ENCODE measurements at regions not wholly inside any gene's neighbourhood (a gene's known extent, or its start where the extent isn't known, plus 50 kb on each side); places are given as distances from the start of the nearest gene placed in this dataset.

DNA sequence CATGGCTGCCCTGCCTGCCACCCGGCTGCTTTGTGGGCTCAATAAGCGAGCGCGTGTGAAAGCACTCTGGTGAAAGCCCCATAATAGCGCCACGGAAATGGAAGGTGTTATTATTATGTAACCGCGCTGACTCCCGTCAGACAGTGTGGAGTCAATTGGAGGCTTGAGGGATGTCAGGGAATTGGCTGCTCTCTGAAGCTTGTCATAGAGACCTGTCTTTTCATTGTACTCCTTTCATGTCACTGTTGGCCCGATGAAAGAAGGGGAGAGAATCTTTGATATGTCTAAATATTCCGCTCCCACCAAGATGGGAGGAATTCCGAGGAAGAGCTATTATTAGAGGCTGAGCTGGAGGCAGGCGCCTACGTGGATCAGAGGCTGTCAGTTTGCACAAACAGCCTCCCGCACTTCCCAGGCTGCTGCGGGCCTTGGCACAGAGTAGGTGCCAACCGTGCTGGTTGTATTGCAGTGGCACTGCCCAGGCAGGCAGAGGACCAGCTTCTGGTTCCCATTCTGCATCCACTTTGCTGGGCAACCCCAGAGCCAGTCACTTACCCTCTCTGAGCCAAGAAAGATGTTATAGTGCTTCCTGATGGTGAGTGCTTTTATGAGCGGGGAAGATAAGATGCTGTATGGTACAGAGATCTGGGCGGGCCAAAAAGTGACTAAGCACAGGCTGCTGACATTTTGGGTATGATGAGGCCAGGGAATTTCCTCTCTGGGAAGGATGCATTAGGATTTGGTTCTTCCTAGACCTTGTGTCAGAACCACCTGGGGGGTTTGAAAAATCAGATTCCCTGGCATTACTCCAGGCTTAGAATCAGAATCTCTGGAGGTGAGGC is 151.4 kb downstream of the RPS24 start:
- no peak for DNase-seq (ENCODE audit: low read depth, low spot score)
- Histone ChIP-seq H3K4me3 (ENCODE audit: low read length) (no peak overlapping the region; the same call in 1 of the 2 replicates), H3K27me3 (ENCODE audit: control insufficient read depth, insufficient read depth, low read length) (no peaks in the 10 kb centered on the region), H3K9me3 (ENCODE audit: control insufficient read depth, insufficient read depth, low read length) (no peaks in the 10 kb centered on the region), H3K36me3 (ENCODE audit: control insufficient read depth, insufficient read depth, low read length) (no peaks in the 10 kb centered on the region), H3K4me1 (ENCODE audit: control insufficient read depth, insufficient read depth, low read length) (no peaks in the 10 kb centered on the region), H3K27ac (ENCODE audit: low read length) (no peak overlapping the region)
- WGBS (ENCODE audit: insufficient coverage, insufficient read length): no CpG with 5 or more reads among the region's 19 CpGs

GRCh38 chr10:78185693-78186055 is 152.0 kb downstream of the RPS24 start:
- Histone ChIP-seq H3K27me3 (ENCODE audit: control insufficient read depth, insufficient read depth, low read length) (no peaks in the 10 kb centered on the region), H3K4me1 (ENCODE audit: control insufficient read depth, insufficient read depth, low read length) (no peaks in the 10 kb centered on the region), H3K4me3 (ENCODE audit: low read length) (no peak overlapping the region), H3K27ac (ENCODE audit: low read length) (no peak overlapping the region), H3K9me3 (ENCODE audit: control insufficient read depth, insufficient read depth, low read length) (no peaks in the 10 kb centered on the region), H3K36me3 (ENCODE audit: control insufficient read depth, insufficient read depth, low read length) (no peaks in the 10 kb centered on the region)
- no CpG with 5 or more reads among the region's 2 CpGs for WGBS (ENCODE audit: insufficient coverage, insufficient read length)
- DNase-seq (ENCODE audit: low read depth, low spot score): no peak

GRCh38 chr10:78186572-78186971 is 152.9 kb downstream of the RPS24 start:
- no peak overlapping the region for H3K4me3 ChIP-seq (ENCODE audit: low read length)
- DNase-seq (ENCODE audit: low read depth, low spot score): no peak
- no peaks in the 10 kb centered on the region for H3K9me3 ChIP-seq (ENCODE audit: control insufficient read depth, insufficient read depth, low read length)
- WGBS (ENCODE audit: insufficient coverage, insufficient read length): no CpG with 5 or more reads among the region's 3 CpGs
- no peaks in the 10 kb centered on the region for H3K27me3 ChIP-seq (ENCODE audit: control insufficient read depth, insufficient read depth, low read length)
- H3K4me1 ChIP-seq (ENCODE audit: control insufficient read depth, insufficient read depth, low read length): no peaks in the 10 kb centered on the region
- H3K36me3 ChIP-seq (ENCODE audit: control insufficient read depth, insufficient read depth, low read length): no peaks in the 10 kb centered on the region
- H3K27ac ChIP-seq (ENCODE audit: low read length): no peak overlapping the region

- H3K4me3 ChIP-seq (ENCODE audit: low read length): no peak overlapping the region
- no peak overlapping the region for H3K27ac ChIP-seq (ENCODE audit: low read length)
- H3K4me1 ChIP-seq (ENCODE audit: control insufficient read depth, insufficient read depth, low read length): no peaks in the 10 kb centered on the region
- WGBS (ENCODE audit: insufficient coverage, insufficient read length): no CpG with 5 or more reads among the region's 2 CpGs
- H3K9me3 ChIP-seq (ENCODE audit: control insufficient read depth, insufficient read depth, low read length): no peaks in the 10 kb centered on the region
- H3K27me3 ChIP-seq (ENCODE audit: control insufficient read depth, insufficient read depth, low read length): no peaks in the 10 kb centered on the region
- DNase-seq (ENCODE audit: low read depth, low spot score): no peak
- no peaks in the 10 kb centered on the region for H3K36me3 ChIP-seq (ENCODE audit: control insufficient read depth, insufficient read depth, low read length)
Measured at GRCh38 chr10:78187371-78187770, 153.7 kb downstream of the RPS24 start.

- Histone ChIP-seq H3K4me1 (ENCODE audit: control insufficient read depth, insufficient read depth, low read length) (no peaks in the 10 kb centered on the region), H3K4me3 (ENCODE audit: low read length) (no peak overlapping the region), H3K36me3 (ENCODE audit: control insufficient read depth, insufficient read depth, low read length) (no peaks in the 10 kb centered on the region), H3K9me3 (ENCODE audit: control insufficient read depth, insufficient read depth, low read length) (peaks cover 4% of the 10 kb centered on the region; the same call in 1 of the 2 replicates), H3K27me3 (ENCODE audit: control insufficient read depth, insufficient read depth, low read length) (no peaks in the 10 kb centered on the region), H3K27ac (ENCODE audit: low read length) (no peak overlapping the region)
- no CpG with 5 or more reads among the region's 4 CpGs for WGBS (ENCODE audit: insufficient coverage, insufficient read length)
- DNase-seq (ENCODE audit: low read depth, low spot score): no peak
Measured at GRCh38 chr10:78188446-78188845, 154.8 kb downstream of the RPS24 start.

DNA sequence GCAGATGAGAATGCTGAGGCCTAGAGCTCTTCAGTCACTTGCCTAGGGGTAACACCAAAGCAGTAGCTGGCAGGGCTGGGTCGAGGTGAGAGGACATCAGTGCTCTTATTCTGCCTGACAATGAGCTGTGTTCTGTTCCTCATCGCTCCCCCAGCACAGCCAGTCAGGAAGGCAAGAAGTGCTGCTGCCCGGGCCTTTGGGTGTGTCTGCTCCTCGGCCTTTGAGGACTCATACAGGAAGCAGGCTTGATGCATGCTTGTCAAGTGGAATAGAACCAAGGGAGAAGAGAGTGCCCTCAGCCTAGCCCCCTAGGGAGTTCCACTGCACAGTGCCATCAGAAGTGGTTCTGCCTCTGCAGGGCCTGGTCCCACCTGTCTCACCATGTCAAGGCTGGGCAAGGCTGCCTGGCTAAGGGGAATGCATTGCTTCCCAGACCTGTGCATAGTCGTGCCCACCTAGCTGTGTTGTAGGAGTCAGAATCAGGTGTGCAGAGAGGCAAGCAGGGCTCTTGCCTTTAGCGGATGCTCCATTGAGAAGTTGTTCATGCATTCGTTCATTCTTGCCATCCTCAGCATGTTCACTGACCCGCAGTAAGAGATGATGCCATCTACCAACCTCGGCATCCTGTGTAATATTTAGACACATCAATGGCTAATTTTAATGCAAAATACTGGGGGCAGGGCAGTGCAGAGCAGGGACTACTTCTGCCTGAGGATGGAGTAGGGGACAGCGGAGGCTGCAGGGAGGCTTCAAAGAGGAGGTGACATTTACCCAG is 156.6 kb downstream of the RPS24 start:
- H3K27ac ChIP-seq (ENCODE audit: low read length): no peak overlapping the region
- H3K4me1 ChIP-seq (ENCODE audit: control insufficient read depth, insufficient read depth, low read length): peaks cover 1% of the 10 kb centered on the region; the same call in 1 of the 2 replicates
- no peak overlapping the region for H3K4me3 ChIP-seq (ENCODE audit: low read length)
- DNase-seq (ENCODE audit: low read depth, low spot score): no peak
- no peaks in the 10 kb centered on the region for H3K27me3 ChIP-seq (ENCODE audit: control insufficient read depth, insufficient read depth, low read length)
- no peaks in the 10 kb centered on the region for H3K36me3 ChIP-seq (ENCODE audit: control insufficient read depth, insufficient read depth, low read length)
- peaks cover 4% of the 10 kb centered on the region; the same call in 1 of the 2 replicates for H3K9me3 ChIP-seq (ENCODE audit: control insufficient read depth, insufficient read depth, low read length)
- no CpG with 5 or more reads among the region's 10 CpGs for WGBS (ENCODE audit: insufficient coverage, insufficient read length)

DNA sequence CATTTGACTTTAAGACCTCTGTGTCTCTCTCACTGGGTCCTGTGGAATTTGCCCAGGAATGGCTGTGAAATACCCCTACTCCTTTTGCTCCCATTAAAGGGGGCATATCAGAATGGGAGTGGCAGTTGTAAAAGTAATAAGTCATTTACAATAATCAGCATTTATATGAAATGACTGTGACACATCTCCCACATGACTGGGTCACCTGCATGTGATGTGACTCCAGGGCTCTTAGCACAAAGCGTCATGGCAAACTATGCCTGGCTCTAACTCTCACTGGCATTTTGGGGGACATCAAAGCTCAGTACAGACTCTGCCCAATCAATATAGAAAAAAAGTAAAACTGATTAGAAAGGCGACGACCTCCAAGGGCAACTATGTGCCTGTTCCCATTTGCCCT is 157.6 kb downstream of the RPS24 start:
- Histone ChIP-seq H3K4me1 (ENCODE audit: control insufficient read depth, insufficient read depth, low read length) (peaks cover 1% of the 10 kb centered on the region; the same call in 1 of the 2 replicates), H3K4me3 (ENCODE audit: low read length) (no peak overlapping the region), H3K9me3 (ENCODE audit: control insufficient read depth, insufficient read depth, low read length) (peaks cover 4% of the 10 kb centered on the region; the same call in 1 of the 2 replicates), H3K27me3 (ENCODE audit: control insufficient read depth, insufficient read depth, low read length) (no peaks in the 10 kb centered on the region), H3K27ac (ENCODE audit: low read length) (no peak overlapping the region), H3K36me3 (ENCODE audit: control insufficient read depth, insufficient read depth, low read length) (no peaks in the 10 kb centered on the region)
- no peak for DNase-seq (ENCODE audit: low read depth, low spot score)
- no CpG with 5 or more reads among the region's 3 CpGs for WGBS (ENCODE audit: insufficient coverage, insufficient read length)

GRCh38 chr10:78193189-78193588 is 159.5 kb downstream of the RPS24 start:
- Histone ChIP-seq H3K4me1 (ENCODE audit: control insufficient read depth, insufficient read depth, low read length) (peaks cover 1% of the 10 kb centered on the region; the same call in 1 of the 2 replicates), H3K36me3 (ENCODE audit: control insufficient read depth, insufficient read depth, low read length) (no peaks in the 10 kb centered on the region), H3K4me3 (ENCODE audit: low read length) (no peak overlapping the region), H3K27me3 (ENCODE audit: control insufficient read depth, insufficient read depth, low read length) (no peaks in the 10 kb centered on the region), H3K9me3 (ENCODE audit: control insufficient read depth, insufficient read depth, low read length) (peaks cover 4% of the 10 kb centered on the region; the same call in 1 of the 2 replicates), H3K27ac (ENCODE audit: low read length) (no peak overlapping the region)
- no peak for DNase-seq (ENCODE audit: low read depth, low spot score)
- no CpG with 5 or more reads among the region's 1 CpG for WGBS (ENCODE audit: insufficient coverage, insufficient read length)

DNA sequence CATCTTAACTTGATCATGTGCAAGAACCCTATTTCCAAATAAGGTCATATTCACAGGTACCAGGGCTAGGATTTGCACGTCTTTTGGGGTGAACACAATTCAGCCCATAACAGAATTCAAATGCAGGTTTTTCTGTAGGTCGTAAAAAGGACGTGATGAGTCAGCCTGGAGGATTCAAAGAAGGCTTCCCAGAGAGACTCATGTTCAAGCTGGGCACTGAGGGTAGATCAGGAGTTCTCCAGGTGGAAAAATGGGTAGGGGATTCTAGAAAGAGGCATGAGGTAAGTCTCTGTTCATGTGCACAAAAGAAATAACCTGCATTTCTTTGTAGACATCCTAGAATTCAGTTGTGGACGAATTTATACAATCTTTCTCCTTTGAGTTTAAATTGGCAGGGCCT is 160.4 kb downstream of the RPS24 start:
- no peaks in the 10 kb centered on the region for H3K36me3 ChIP-seq (ENCODE audit: control insufficient read depth, insufficient read depth, low read length)
- no peaks in the 10 kb centered on the region for H3K27me3 ChIP-seq (ENCODE audit: control insufficient read depth, insufficient read depth, low read length)
- no peak for DNase-seq (ENCODE audit: low read depth, low spot score)

DNA sequence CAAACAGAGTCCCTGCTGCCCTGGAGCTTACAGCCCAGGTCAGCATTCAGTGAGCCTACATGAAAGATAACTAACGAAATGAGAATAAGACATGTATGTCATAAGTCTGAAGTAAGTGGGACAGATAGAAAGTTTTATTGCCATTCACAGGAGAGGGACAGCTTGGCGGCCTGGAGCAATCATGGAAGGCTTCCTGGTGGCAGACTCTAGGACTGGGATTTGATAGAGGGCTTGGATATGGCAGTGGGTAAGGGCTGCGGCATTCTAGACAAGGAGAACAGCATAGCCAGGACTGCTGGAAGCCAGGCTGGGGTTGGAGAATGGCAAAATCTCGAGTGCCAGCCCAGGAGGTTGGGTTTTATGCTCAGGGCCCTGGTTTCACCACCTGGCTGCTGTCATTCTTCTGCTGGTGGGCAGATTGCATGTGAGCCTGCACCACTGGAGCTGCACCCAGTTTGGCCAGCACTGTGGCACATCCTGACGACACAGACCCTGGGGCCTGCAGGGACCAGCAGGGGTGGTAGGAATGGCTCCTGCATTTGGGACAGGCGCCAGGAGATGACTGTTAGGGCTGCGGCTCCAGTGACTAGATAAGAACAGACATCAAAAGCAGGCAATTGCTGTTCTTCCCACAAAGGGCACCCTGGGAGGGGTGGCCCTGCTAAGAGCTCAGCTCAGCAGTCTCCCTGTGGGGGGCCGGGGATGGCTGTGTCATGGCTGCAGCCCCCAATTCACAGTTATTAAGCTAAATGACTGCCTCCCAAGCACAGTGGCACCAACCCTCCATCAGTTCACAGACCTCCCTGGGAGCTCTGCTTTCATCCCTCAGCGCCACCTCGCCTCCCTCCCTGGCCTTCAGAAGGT is 161.1 kb downstream of the RPS24 start:
- H3K36me3 ChIP-seq (ENCODE audit: control insufficient read depth, insufficient read depth, low read length): no peaks in the 10 kb centered on the region
- WGBS (ENCODE audit: insufficient coverage, insufficient read length): no CpG with 5 or more reads among the region's 10 CpGs
- H3K4me3 ChIP-seq (ENCODE audit: low read length): no peak overlapping the region
- H3K4me1 ChIP-seq (ENCODE audit: control insufficient read depth, insufficient read depth, low read length): peaks cover 1% of the 10 kb centered on the region; the same call in 1 of the 2 replicates
- peaks cover 4% of the 10 kb centered on the region; the same call in 1 of the 2 replicates for H3K9me3 ChIP-seq (ENCODE audit: control insufficient read depth, insufficient read depth, low read length)
- no peaks in the 10 kb centered on the region for H3K27me3 ChIP-seq (ENCODE audit: control insufficient read depth, insufficient read depth, low read length)
- no peak overlapping the region for H3K27ac ChIP-seq (ENCODE audit: low read length)
- DNase-seq (ENCODE audit: low read depth, low spot score): no peak

More for the DNA sequence above, 160.4 kb downstream of the RPS24 start:
- peaks cover 1% of the 10 kb centered on the region; the same call in 1 of the 2 replicates for H3K4me1 ChIP-seq (ENCODE audit: control insufficient read depth, insufficient read depth, low read length)
- peaks cover 4% of the 10 kb centered on the region; the same call in 1 of the 2 replicates for H3K9me3 ChIP-seq (ENCODE audit: control insufficient read depth, insufficient read depth, low read length)
- H3K4me3 ChIP-seq (ENCODE audit: low read length): no peak overlapping the region
- no CpG with 5 or more reads among the region's 4 CpGs for WGBS (ENCODE audit: insufficient coverage, insufficient read length)
- no peak overlapping the region for H3K27ac ChIP-seq (ENCODE audit: low read length)
